GM10266 (cell line): ENCODE measurements at regions not wholly inside any gene's neighbourhood (a gene's known extent, or its start where the extent isn't known, plus 50 kb on each side); places are given as distances from the start of the nearest gene placed in this dataset.

Source experiments
- DNase-seq: peaks from one replicate; pipeline ENCODE4 v3.0.0; 2012; ENCODE audit errors: extremely low spot score
- CTCF ChIP-seq: IDR thresholded peaks from 2 replicates; pipeline ENCODE4 v1.5.1; 2012; ENCODE audit warnings: mild to moderate bottlenecking, low read depth; ENCODE audit not compliant: control insufficient read depth, insufficient read depth; ENCODE audit errors: missing control alignments

- no peak for TF ChIP-seq CTCF
- DNase-seq, result no peak
Measured at GRCh38 chr7:116439841-116440549, 59.5 kb upstream of the CAV2 start.

- no peak for TF ChIP-seq CTCF
- DNase-seq, result no peak
Measured at GRCh38 chr7:116441534-116441933, 58.0 kb upstream of the CAV2 start.

- DNase-seq, result no peak
- no peak for TF ChIP-seq CTCF
Measured at GRCh38 chr7:116443101-116443523, 56.4 kb upstream of the CAV2 start.

GRCh38 chr7:116443646-116444045, 55.9 kb upstream of the CAV2 start:
- TF ChIP-seq CTCF, result no peak
- no peak for DNase-seq

- no peak for DNase-seq
- no peak for TF ChIP-seq CTCF
Measured at GRCh38 chr7:116445447-116446211, 53.9 kb upstream of the CAV2 start.

GRCh38 chr7:116446212-116446855, 53.2 kb upstream of the CAV2 start:
- DNase-seq, result no peak
- no peak for TF ChIP-seq CTCF
